ENCODE measurements at regions not wholly inside any gene's neighbourhood (a gene's known extent, or its start where the extent isn't known, plus 50 kb on each side); places are given as distances from the start of the nearest gene placed in this dataset.

- TF ChIP-seq CTCF (IDR thresholded peaks at IDR 0.05) (no peak), POLR2A (IDR thresholded peaks at IDR 0.05) (no peak)
Measured at GRCh38 chr6:2346078-2346477, 100.7 kb upstream of the GMDS start.
